Esophagus squamous epithelium (tissue), 5 donors: ENCODE measurements at regions not wholly inside any gene's neighbourhood (a gene's known extent, or its start where the extent isn't known, plus 50 kb on each side); places are given as distances from the start of the nearest gene placed in this dataset.

Source experiments
- DNase-seq: peaks from one replicate; lab custom pipeline; 2025; lab: John Stamatoyannopoulos, UW
- H3K27ac ChIP-seq, 4 donors: fragments of 200-600 bp; sonication (generic); one replicate each; pipeline ENCODE4 v1.5.1; 2016 to 2019; ENCODE audit warnings: mild to moderate bottlenecking in 1 of 4
- H3K27me3 ChIP-seq, 4 donors: fragments of 200-600 bp; sonication (generic); 1 replicate in 3 of 4; 2 replicates in 1 of 4; pipeline versions ENCODE4 v1.5.1 to v1.6.0; 2017 to 2021; ENCODE audit warnings: antibody characterized with exemption in 1 of 4
- H3K36me3 ChIP-seq, 3 donors: fragments of 200-600 bp; sonication (generic); one replicate each; pipeline ENCODE4 v1.5.1; 2016 to 2019
- H3K4me1 ChIP-seq, 3 donors: fragments of 200-600 bp; sonication (generic); one replicate each; pipeline ENCODE4 v1.5.1; 2017 to 2019
- H3K4me3 ChIP-seq, 4 donors: fragments of 200-600 bp; sonication (generic); 1 replicate in 3 of 4; 2 replicates in 1 of 4; pipeline ENCODE4 v1.5.1; 2016 to 2019; ENCODE audit warnings: mild to moderate bottlenecking in 2 of 4, moderate library complexity in 1 of 4
- H3K9me3 ChIP-seq, 3 donors: fragments of 200-600 bp; sonication (generic); one replicate each; pipeline ENCODE4 v1.5.1; 2016 to 2019
- CTCF ChIP-seq, 6 experiments: fragments of 450-650 bp in 4 of 6; fragments of 200-600 bp in 2 of 6; sonication (generic) in 2 of 6; IDR thresholded peaks; one replicate each; pipeline ENCODE4 v1.5.1; 2016 to 2019; ENCODE audit warnings: antibody characterized with exemption in 6 of 6, mild to moderate bottlenecking in 4 of 6, moderate library complexity in 4 of 6
- POLR2A ChIP-seq, 4 donors: fragments of 450-650 bp; IDR thresholded peaks; one replicate each; pipeline ENCODE4 v1.6.1; 2017; ENCODE audit warnings: antibody characterized with exemption in 4 of 4, mild to moderate bottlenecking in 4 of 4, moderate library complexity in 3 of 4
- WGBS, 2 donors: methylation state at CpG; one replicate each; pipeline ENCODE4 v1.1.5; 2018; 5-methylcytosine and 5-hydroxymethylcytosine counted together
- intact Hi-C: fragments of 100-400 bp; cut with DNase I; formaldehyde crosslinking; loops from one replicate; pipeline ENCODE4 v1.15.0; 2022
- donor health status: DM: yes; HTN: yes; CAD: no.

DNA sequence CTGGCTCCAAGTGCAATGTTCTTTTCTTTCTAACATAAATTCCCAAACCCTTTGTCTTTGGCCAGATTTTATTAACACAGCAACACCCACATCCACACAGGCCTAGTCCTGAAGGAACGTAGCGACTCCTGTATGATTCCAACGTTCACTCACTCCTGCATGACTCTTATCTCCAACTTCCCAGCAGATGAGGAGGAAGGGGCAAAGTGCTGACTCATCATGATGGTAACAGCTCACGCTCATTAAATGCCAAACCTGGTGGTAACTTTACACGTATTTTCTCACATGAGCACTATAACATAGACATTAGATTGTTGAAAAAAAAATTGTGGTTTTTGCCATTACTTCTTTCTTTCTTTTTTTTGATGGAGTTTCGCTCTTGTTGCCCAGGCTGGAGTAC, 1349.5 kb downstream of the EFNA5 start:
- no peaks in the 10 kb centered on the region for H3K36me3 ChIP-seq
- H3K9me3 ChIP-seq, result no peaks in the 10 kb centered on the region
- TF ChIP-seq POLR2A (IDR thresholded peaks at IDR 0.05), result no peak
- TF ChIP-seq CTCF (IDR thresholded peaks at IDR 0.05), result no peak
- no peaks in the 10 kb centered on the region for H3K4me1 ChIP-seq
- H3K27me3 ChIP-seq, result no peaks in the 10 kb centered on the region
- no peak for DNase-seq
- no peak overlapping the region for H3K27ac ChIP-seq
- intact Hi-C loops, result no loop called here
- 81 to 83% methylated on average over 6 of the region's 6 CpGs for WGBS, 2 donors
- no peak overlapping the region for H3K4me3 ChIP-seq

- H3K36me3 ChIP-seq, result no peaks in the 10 kb centered on the region
- TF ChIP-seq POLR2A (IDR thresholded peaks at IDR 0.05) (no peak), CTCF (IDR thresholded peaks at IDR 0.05) (no peak)
- WGBS, 2 donors, result 35 to 39% methylated on average over 2 of the region's 2 CpGs
- H3K27ac ChIP-seq, result no peak overlapping the region
- no peak overlapping the region for H3K4me3 ChIP-seq
- H3K4me1 ChIP-seq, result no peaks in the 10 kb centered on the region
- no peaks in the 10 kb centered on the region for H3K27me3 ChIP-seq
- DNase-seq, result no peak
- intact Hi-C loops, result no loop called here
- H3K9me3 ChIP-seq, result no peaks in the 10 kb centered on the region
Observed at GRCh38 chr5:106314221-106314824, 1356.4 kb downstream of the EFNA5 start.

DNA sequence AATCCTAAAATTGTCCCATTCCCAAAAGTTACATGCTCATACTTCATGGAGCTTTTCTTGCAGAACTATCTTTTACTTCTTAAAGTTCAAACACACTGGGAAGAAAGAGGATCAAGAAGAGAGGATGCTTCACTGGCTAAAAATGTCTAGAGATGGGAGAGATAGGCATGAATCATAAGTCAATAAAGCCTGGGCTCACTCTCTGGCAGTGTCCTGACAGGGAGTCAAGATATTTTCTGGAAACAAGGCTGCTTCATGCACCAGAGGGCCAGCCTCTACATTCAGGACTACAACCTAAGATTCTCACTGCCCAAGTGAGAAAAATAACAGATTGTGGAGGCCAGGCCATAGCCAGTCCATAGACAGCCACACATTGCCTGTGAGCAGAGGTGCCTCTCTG, 1358.4 kb downstream of the EFNA5 start:
- Histone ChIP-seq H3K27me3 (no peaks in the 10 kb centered on the region), H3K4me1 (no peaks in the 10 kb centered on the region), H3K4me3 (no peak overlapping the region), H3K36me3 (no peaks in the 10 kb centered on the region), H3K9me3 (no peaks in the 10 kb centered on the region), H3K27ac (no peak overlapping the region)
- no peak for DNase-seq
- TF ChIP-seq CTCF (IDR thresholded peaks at IDR 0.05), result no peak
- TF ChIP-seq POLR2A (IDR thresholded peaks at IDR 0.05), result no peak
- intact Hi-C loops, result no loop called here

DNA sequence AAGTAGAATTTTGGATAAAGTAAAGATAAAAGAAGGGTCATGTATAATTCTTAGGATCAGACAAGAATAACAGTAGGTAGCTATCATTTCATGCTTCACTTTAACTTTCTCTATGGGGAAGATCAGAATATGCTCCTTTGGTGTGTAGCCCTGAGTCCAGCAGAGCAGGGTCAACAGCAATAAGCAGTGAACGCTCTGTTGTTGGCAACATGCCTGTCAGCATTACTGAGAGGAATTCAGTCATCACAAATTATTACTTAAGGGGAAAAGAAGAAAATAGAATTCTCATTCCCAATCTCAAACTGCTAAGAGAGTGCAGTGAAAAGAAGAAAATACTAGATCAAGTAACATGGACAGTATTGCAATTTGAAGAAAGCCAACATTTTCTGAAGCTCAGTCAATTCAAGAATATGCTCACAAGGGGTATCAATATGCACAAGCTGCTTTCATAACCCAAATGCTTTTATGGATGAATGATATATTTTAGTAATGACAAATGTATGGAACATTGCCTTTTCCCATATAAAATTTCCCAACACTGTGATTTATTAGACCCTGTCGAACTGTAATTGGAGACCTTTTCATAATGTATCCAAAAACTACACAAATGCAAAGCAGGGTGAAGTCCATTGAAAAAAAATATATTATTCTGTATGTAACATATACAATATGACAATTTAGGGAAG, 1359.4 kb downstream of the EFNA5 start:
- Histone ChIP-seq H3K36me3 (no peaks in the 10 kb centered on the region), H3K4me3 (no peak overlapping the region), H3K27me3 (no peaks in the 10 kb centered on the region), H3K27ac (no peak overlapping the region), H3K4me1 (no peaks in the 10 kb centered on the region), H3K9me3 (no peaks in the 10 kb centered on the region)
- intact Hi-C loops, result no loop called here
- TF ChIP-seq CTCF (IDR thresholded peaks at IDR 0.05), result no peak
- no peak for TF ChIP-seq POLR2A (IDR thresholded peaks at IDR 0.05)
- WGBS, 2 donors, result 42 to 68% methylated on average over 2 of the region's 2 CpGs
- DNase-seq, result no peak

- Histone ChIP-seq H3K36me3 (no peaks in the 10 kb centered on the region), H3K4me3 (no peak overlapping the region), H3K27me3 (no peaks in the 10 kb centered on the region), H3K9me3 (no peaks in the 10 kb centered on the region), H3K27ac (no peak overlapping the region), H3K4me1 (no peaks in the 10 kb centered on the region)
- TF ChIP-seq CTCF (IDR thresholded peaks at IDR 0.05) (no peak), POLR2A (IDR thresholded peaks at IDR 0.05) (no peak)
- WGBS, 2 donors, result 77 to 79% methylated on average over 5 of the region's 5 CpGs
- DNase-seq, result no peak
- intact Hi-C loops, result no loop called here
Observed at GRCh38 chr5:106307265-106307664, 1363.5 kb downstream of the EFNA5 start.
